Endodermal cell (in vitro differentiated cells): ENCODE measurements at regions not wholly inside any gene's neighbourhood (a gene's known extent, or its start where the extent isn't known, plus 50 kb on each side); places are given as distances from the start of the nearest gene placed in this dataset.

ENCODE experiments used
- DNase-seq: peaks from one replicate; pipeline ENCODE4 v3.0.0-alpha.2; 2017
- H3K27ac ChIP-seq: 2 replicates; pipeline ENCODE4 v1.5.1; 2013; ENCODE audit warnings: mild to moderate bottlenecking, low read depth, low read length, moderate library complexity
- H3K27me3 ChIP-seq: 2 replicates; pipeline ENCODE4 v1.6.1; 2013; ENCODE audit warnings: mild to moderate bottlenecking, low read length, moderate library complexity; ENCODE audit not compliant: insufficient read depth, control insufficient read depth, poor library complexity, severe bottlenecking
- H3K36me3 ChIP-seq: 2 replicates; pipeline ENCODE4 v1.7.0; 2013; ENCODE audit warnings: mild to moderate bottlenecking, low read length, moderate library complexity; ENCODE audit not compliant: control insufficient read depth, insufficient read depth
- H3K4me1 ChIP-seq: one replicate; pipeline ENCODE4 v1.7.0; 2013; ENCODE audit warnings: low read length; ENCODE audit not compliant: control insufficient read depth, insufficient read depth
- H3K4me3 ChIP-seq: 2 replicates; pipeline ENCODE4 v1.5.1; 2013; ENCODE audit warnings: mild to moderate bottlenecking, low read length, moderate library complexity
- H3K9ac ChIP-seq: 2 replicates; pipeline ENCODE4 v1.6.1; 2013; ENCODE audit warnings: mild to moderate bottlenecking, low read length, moderate library complexity; ENCODE audit not compliant: poor library complexity, severe bottlenecking; ENCODE audit errors: extremely low read depth
- H3K9me3 ChIP-seq: 2 replicates; pipeline ENCODE4 v1.6.1; 2013; ENCODE audit warnings: mild to moderate bottlenecking, low read length, moderate library complexity; ENCODE audit not compliant: control insufficient read depth
- H3K27ac Mint-ChIP-seq: 2 replicates; pipeline ENCODE4 v1.8.0; 2020; ENCODE audit warnings: mixed read lengths
- H3K27me3 Mint-ChIP-seq: 2 replicates; pipeline ENCODE4 v1.8.0; 2021; ENCODE audit warnings: mild to moderate bottlenecking, mixed read lengths; ENCODE audit not compliant: insufficient read depth
- H3K36me3 Mint-ChIP-seq: 2 replicates; pipeline ENCODE4 v1.8.0; 2020; ENCODE audit warnings: low read depth, mixed read lengths
- H3K4me1 Mint-ChIP-seq: 2 replicates; pipeline ENCODE4 v1.8.0; 2020; ENCODE audit warnings: mixed read lengths
- H3K4me3 Mint-ChIP-seq: 2 replicates; pipeline ENCODE4 v1.8.0; 2020; ENCODE audit warnings: mild to moderate bottlenecking, moderate library complexity, mixed read lengths
- H3K9me3 Mint-ChIP-seq: 2 replicates; pipeline ENCODE4 v1.8.0; 2020; ENCODE audit warnings: mild to moderate bottlenecking, mixed read lengths
- WGBS, 2 experiments: methylation state at CpG; one replicate each; pipeline versions ENCODE4 v1.1.5 to v1.1.7; 2013; ENCODE audit warnings: missing lambda C conversion rate in 2 of 2, mixed read lengths in 1 of 2; ENCODE audit not compliant: insufficient coverage in 1 of 2, insufficient read length in 1 of 2; 5-methylcytosine and 5-hydroxymethylcytosine counted together
- TF ChIP-seq, protein P1 (sequence below): fragments of 200-600 bp; sonication (generic); conservative IDR thresholded peaks from 2 replicates; pipeline ENCODE4 v1.5.0; 2021; ENCODE audit warnings: antibody characterized with exemption, mild to moderate bottlenecking

DNA sequence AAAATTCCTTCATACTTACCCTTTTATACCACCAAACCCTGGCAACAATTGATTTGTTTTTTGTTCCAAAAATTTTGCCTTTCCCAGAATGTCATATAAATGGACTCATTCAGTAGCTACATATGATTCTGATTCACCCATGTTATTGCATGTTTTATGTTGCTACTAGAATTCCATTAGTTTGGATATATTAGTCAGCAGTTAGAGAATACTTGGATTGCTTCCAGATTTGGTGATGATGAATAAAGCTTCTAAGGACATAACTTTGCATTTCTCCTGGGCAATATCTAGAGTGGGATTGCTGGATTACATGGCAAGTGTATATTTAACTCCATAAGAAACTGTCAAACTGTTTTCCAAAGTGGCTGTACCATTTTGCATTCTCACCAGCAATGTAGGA lies 806.9 kb downstream of the DNAJB9 start:
- H3K4me3 ChIP-seq, result no peak overlapping the region
- H3K9me3 ChIP-seq, result no peaks in the 10 kb centered on the region
- DNase-seq, result no peak
- Mint-ChIP-seq H3K9me3 (no peaks in the 10 kb centered on the region), H3K36me3 (no peaks in the 10 kb centered on the region), H3K27ac (no peak overlapping the region), H3K27me3 (no peaks in the 10 kb centered on the region), H3K4me1 (peaks cover 7% of the 10 kb centered on the region), H3K4me3 (no peak overlapping the region)
- no peak overlapping the region for H3K27ac ChIP-seq
- no peaks in the 10 kb centered on the region for H3K36me3 ChIP-seq
- peaks cover 3% of the 10 kb centered on the region for H3K4me1 ChIP-seq
- TF ChIP-seq, protein P1, sequence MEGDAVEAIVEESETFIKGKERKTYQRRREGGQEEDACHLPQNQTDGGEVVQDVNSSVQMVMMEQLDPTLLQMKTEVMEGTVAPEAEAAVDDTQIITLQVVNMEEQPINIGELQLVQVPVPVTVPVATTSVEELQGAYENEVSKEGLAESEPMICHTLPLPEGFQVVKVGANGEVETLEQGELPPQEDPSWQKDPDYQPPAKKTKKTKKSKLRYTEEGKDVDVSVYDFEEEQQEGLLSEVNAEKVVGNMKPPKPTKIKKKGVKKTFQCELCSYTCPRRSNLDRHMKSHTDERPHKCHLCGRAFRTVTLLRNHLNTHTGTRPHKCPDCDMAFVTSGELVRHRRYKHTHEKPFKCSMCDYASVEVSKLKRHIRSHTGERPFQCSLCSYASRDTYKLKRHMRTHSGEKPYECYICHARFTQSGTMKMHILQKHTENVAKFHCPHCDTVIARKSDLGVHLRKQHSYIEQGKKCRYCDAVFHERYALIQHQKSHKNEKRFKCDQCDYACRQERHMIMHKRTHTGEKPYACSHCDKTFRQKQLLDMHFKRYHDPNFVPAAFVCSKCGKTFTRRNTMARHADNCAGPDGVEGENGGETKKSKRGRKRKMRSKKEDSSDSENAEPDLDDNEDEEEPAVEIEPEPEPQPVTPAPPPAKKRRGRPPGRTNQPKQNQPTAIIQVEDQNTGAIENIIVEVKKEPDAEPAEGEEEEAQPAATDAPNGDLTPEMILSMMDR, result no peak
- H3K27me3 ChIP-seq, result no peaks in the 10 kb centered on the region
- no peak overlapping the region for H3K9ac ChIP-seq

DNA sequence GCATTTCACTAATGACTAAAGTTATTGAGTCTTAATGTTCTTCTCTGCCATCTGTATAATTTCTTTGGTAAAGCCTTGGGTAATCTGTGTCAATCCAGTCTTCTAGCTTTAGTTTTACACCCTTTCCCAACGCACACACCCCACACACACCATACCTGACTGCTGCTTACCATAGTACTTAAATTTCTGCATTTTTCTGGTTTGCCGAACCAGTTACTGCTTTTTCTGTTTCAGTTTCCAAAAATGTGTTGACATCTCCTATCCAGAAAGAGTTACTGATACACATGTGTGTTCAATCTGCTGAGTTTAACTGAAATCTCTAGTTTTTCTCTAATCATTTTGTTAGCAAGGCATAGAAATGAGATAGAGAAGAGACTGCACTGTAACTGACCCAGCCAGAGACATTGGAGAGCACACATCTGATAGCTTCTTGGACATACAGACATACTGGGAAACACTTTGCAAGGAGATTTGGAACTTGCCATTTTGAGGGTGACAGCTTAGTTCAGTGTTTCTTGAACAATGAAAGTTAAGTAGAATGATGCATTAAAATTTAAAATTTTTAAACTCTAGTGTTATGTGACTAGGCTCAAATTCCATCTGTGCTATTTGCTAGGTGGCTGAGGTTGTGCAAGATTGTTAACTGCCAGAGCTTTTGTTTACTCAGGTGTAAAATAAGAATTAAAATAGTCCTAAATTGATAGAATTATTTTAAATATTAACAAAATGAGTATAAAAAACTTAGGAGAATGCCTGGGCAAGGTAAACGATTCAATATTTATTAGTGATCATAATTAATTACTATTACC lies 807.6 kb downstream of the DNAJB9 start:
- TF ChIP-seq, protein P1, result no peak
- no peak overlapping the region for H3K4me3 Mint-ChIP-seq
- H3K9ac ChIP-seq, result no peak overlapping the region
- H3K4me1 ChIP-seq, result no peaks in the 10 kb centered on the region
- no peaks in the 10 kb centered on the region for H3K9me3 ChIP-seq
- no peaks in the 10 kb centered on the region for H3K36me3 ChIP-seq
- no peaks in the 10 kb centered on the region for H3K9me3 Mint-ChIP-seq
- DNase-seq, result no peak
- no peaks in the 10 kb centered on the region for H3K27me3 ChIP-seq
- H3K27me3 Mint-ChIP-seq, result no peaks in the 10 kb centered on the region
- no peak overlapping the region for H3K27ac ChIP-seq
- 87 to 94% methylated on average over 2 of the region's 3 CpGs for WGBS, 2 experiments
- H3K27ac Mint-ChIP-seq, result no peak overlapping the region
- H3K4me3 ChIP-seq, result no peak overlapping the region
- H3K4me1 Mint-ChIP-seq, result peaks cover 7% of the 10 kb centered on the region
- no peaks in the 10 kb centered on the region for H3K36me3 Mint-ChIP-seq

DNA sequence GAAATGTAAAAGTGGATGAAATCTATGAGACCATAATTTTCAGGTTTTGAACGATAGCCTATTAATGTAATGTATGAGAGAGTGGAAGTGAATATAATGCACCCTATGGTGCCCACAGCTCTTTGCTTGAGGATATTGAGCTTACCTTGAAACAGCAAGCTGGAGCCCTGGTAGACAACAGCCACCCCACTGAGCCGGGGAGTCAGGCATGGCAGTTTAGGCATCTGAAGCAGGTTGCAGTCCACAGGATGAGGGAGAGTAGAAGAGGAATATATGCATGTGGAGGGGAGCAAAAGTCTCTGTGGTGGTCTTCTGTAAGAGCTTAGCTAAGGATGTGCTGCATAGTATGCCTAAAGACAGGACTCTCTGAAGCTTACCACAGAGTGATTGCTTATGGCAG lies 817.3 kb downstream of the DNAJB9 start:
- Histone ChIP-seq H3K36me3 (no peaks in the 10 kb centered on the region), H3K4me1 (no peaks in the 10 kb centered on the region), H3K9ac (no peak overlapping the region), H3K4me3 (no peak overlapping the region), H3K9me3 (no peaks in the 10 kb centered on the region), H3K27me3 (no peaks in the 10 kb centered on the region), H3K27ac (no peak overlapping the region)
- WGBS, 2 experiments, result 84 to 91% methylated on average over 2 of the region's 2 CpGs
- Mint-ChIP-seq H3K27me3 (no peaks in the 10 kb centered on the region), H3K27ac (no peak overlapping the region), H3K4me3 (no peak overlapping the region), H3K36me3 (no peaks in the 10 kb centered on the region), H3K9me3 (no peaks in the 10 kb centered on the region), H3K4me1 (no peaks in the 10 kb centered on the region)
- DNase-seq, result no peak
- TF ChIP-seq, protein P1, result no peak
